ENCODE measurements at regions not wholly inside any gene's neighbourhood (a gene's known extent, or its start where the extent isn't known, plus 50 kb on each side); places are given as distances from the start of the nearest gene placed in this dataset.

- DNase-seq, result no peak
Measured at GRCh38 chr2:221215487-221215886, 356.6 kb downstream of the EPHA4 start.

- DNase-seq, result no peak
Measured at GRCh38 chr2:221216636-221217035, 355.5 kb downstream of the EPHA4 start.

GRCh38 chr2:221225752-221226151 is 346.4 kb downstream of the EPHA4 start:
- DNase-seq, result no peak

GRCh38 chr2:221228214-221228769 is 343.8 kb downstream of the EPHA4 start:
- no peak for DNase-seq

GRCh38 chr2:221229099-221229498 is 343.0 kb downstream of the EPHA4 start:
- DNase-seq, result no peak

- no peak for DNase-seq
Measured at GRCh38 chr2:221231511-221231910, 340.6 kb downstream of the EPHA4 start.

- no peak for DNase-seq
Measured at GRCh38 chr2:221235941-221236340, 336.2 kb downstream of the EPHA4 start.

- DNase-seq, result no peak
Measured at GRCh38 chr2:221241072-221241471, 331.0 kb downstream of the EPHA4 start.

- DNase-seq, result no peak
Measured at GRCh38 chr2:221243771-221244170, 328.3 kb downstream of the EPHA4 start.

- DNase-seq, result no peak
Measured at GRCh38 chr2:221245045-221245444, 327.1 kb downstream of the EPHA4 start.

- no peak for DNase-seq
Measured at GRCh38 chr2:221245772-221246171, 326.3 kb downstream of the EPHA4 start.

GRCh38 chr2:221254299-221254698 is 317.8 kb downstream of the EPHA4 start:
- no peak for DNase-seq

GRCh38 chr2:221255862-221256261 is 316.2 kb downstream of the EPHA4 start:
- no peak for DNase-seq

GRCh38 chr2:221258464-221258863 is 313.6 kb downstream of the EPHA4 start:
- no peak for DNase-seq

GRCh38 chr2:221262651-221263050 is 309.5 kb downstream of the EPHA4 start:
- DNase-seq, result no peak

GRCh38 chr2:221263573-221263972 is 308.5 kb downstream of the EPHA4 start:
- DNase-seq, result no peak

- DNase-seq, result no peak
Measured at GRCh38 chr2:221264318-221264717, 307.8 kb downstream of the EPHA4 start.

GRCh38 chr2:221267773-221268425 is 304.2 kb downstream of the EPHA4 start:
- no peak for DNase-seq

GRCh38 chr2:221268631-221269030 is 303.5 kb downstream of the EPHA4 start:
- no peak for DNase-seq

- DNase-seq, result no peak
Measured at GRCh38 chr2:221270806-221271205, 301.3 kb downstream of the EPHA4 start.

GRCh38 chr2:221272729-221273128 is 299.4 kb downstream of the EPHA4 start:
- no peak for DNase-seq

- no peak for DNase-seq
Measured at GRCh38 chr2:221276033-221276432, 296.1 kb downstream of the EPHA4 start.

- DNase-seq, result no peak
Measured at GRCh38 chr2:221276601-221277000, 295.5 kb downstream of the EPHA4 start.

- no peak for DNase-seq
Measured at GRCh38 chr2:221282386-221282785, 289.7 kb downstream of the EPHA4 start.

- DNase-seq, result no peak
Measured at GRCh38 chr2:221283896-221284545, 288.1 kb downstream of the EPHA4 start.
